ENCODE measurements at regions not wholly inside any gene's neighbourhood (a gene's known extent, or its start where the extent isn't known, plus 50 kb on each side); places are given as distances from the start of the nearest gene placed in this dataset.

- Histone ChIP-seq H3K9me3 (replicated peaks; ENCODE audit: control insufficient read depth, insufficient read depth, low read length) (no peaks in the 10 kb centered on the region), H3K27ac (ENCODE audit: insufficient read depth, low read depth, low read length) (no peak overlapping the region), H3K9me1 (replicated peaks; ENCODE audit: control insufficient read depth, extremely low read depth, insufficient read depth, low read length) (no peaks in the 10 kb centered on the region), H3K4me3 (replicated peaks in 1 of 3; ENCODE audit: insufficient read depth in 1 of 3, low read depth in 1 of 3, low read length in 3 of 3) (no peak overlapping the region), H3K9ac (replicated peaks; ENCODE audit: extremely low read depth, insufficient read depth, low read length) (no peak overlapping the region), H4K20me1 (replicated peaks; ENCODE audit: control insufficient read depth, extremely low read depth, insufficient read depth, low read length) (no peaks in the 10 kb centered on the region), H2AFZ (ENCODE audit: low read depth, low read length) (no peak overlapping the region), H3K27me3 (ENCODE audit: control insufficient read depth in 2 of 2, insufficient read depth in 2 of 2, low read length in 2 of 2) (no peaks in the 10 kb centered on the region), H3K79me2 (ENCODE audit: control insufficient read depth, insufficient read depth, low read length) (no peaks in the 10 kb centered on the region), H3K4me2 (ENCODE audit: insufficient read depth, low read length) (no peak overlapping the region), H3K4me1 (ENCODE audit: control insufficient read depth, extremely low read depth, insufficient read depth, low read length) (no peaks in the 10 kb centered on the region), H3K36me3 (ENCODE audit: control insufficient read depth in 2 of 2, extremely low read depth in 1 of 2, insufficient read depth in 2 of 2, low read length in 2 of 2) (no peaks in the 10 kb centered on the region)
- FAIRE-seq (no peak), DNase-seq (ENCODE audit: low read depth, low spot score) (no peak)
- ChIA-PET POLR2A (no interaction called here), CTCF (no interaction called here)
- TF ChIP-seq FOS (IDR thresholded peaks at IDR 0.05; ENCODE audit: borderline replicate concordance, insufficient read depth, low read length) (no peak), JUN (IDR thresholded peaks at IDR 0.05; ENCODE audit: borderline replicate concordance, insufficient read depth, insufficient read length, low read depth) (no peak), POLR2AphosphoS5 (IDR thresholded peaks at IDR 0.05; ENCODE audit: insufficient read depth, low read depth, low read length) (no peak), GATA2 (IDR thresholded peaks at IDR 0.05; ENCODE audit: insufficient read depth, insufficient read length, low read depth, low read length) (no peak), MYC (IDR thresholded peaks at IDR 0.05; ENCODE audit: low read depth, low read length) (no peak), POLR2A (IDR thresholded peaks at IDR 0.05; ENCODE audit: low read depth, low read length) (no peak), EZH2 (IDR thresholded peaks at IDR 0.05; ENCODE audit: borderline replicate concordance, low read depth, low read length, severe bottlenecking) (no peak), CTCF (IDR thresholded peaks at IDR 0.05; ENCODE audit: extremely low read depth in 1 of 2, insufficient read depth in 1 of 2, low read depth in 1 of 2, low read length in 2 of 2) (no peak)
- TF ChIP-seq, protein P1, sequence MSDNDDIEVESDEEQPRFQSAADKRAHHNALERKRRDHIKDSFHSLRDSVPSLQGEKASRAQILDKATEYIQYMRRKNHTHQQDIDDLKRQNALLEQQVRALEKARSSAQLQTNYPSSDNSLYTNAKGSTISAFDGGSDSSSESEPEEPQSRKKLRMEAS (IDR thresholded peaks at IDR 0.05; ENCODE audit: insufficient read depth, insufficient read length) = no peak
- no TSS peak for BruUV-seq (replicated peaks)
- dilution Hi-C loops (cut with MboI; ENCODE audit: extremely low pct_ligation_motif_present, low sequenced_read_pairs) (no loop called here), intact Hi-C loops (cut with micrococcal nuclease) (no loop called here)
These were observed 972.9 kb upstream of the PCDH20 start for GRCh38 chr13:62388515-62388914.

Data from endothelial cell of umbilical vein (primary cell).